NCI-H146 treated with DMSO at 0.1 percent for 48 hours (cell line): ENCODE measurements at regions not wholly inside any gene's neighbourhood (a gene's known extent, or its start where the extent isn't known, plus 50 kb on each side); places are given as distances from the start of the nearest gene placed in this dataset.
"Not testable (repeated sequence)": the region's sequence is repeated elsewhere in the genome, so short reads cannot be mapped to it uniquely, and the experiment has no call there.

ENCODE experiments used
- DNase-seq: peaks from one replicate; lab custom pipeline; 2025; ENCODE audit not compliant: unreplicated experiment; lab: John Stamatoyannopoulos, UW

DNA sequence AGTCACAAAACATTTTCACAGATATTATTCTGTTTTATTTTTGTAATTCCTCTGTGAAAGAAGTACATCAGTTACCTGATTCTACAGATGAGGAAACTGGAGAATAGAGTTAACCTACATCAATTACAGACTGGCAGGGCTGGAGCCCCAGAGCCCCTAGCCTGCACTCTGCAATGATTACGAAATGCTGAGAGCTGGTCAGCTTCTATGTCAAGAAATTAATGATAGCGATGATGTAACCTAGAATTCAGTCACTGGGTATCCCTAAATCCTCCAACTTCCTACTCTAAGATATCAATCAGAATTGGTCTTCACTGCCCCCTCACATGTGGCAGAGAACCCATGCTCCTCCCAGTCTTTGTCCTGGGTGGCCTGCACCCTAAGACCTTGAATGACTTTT is 273.5 kb upstream of the PLET1 start:
- DNase-seq, result no peak

DNA sequence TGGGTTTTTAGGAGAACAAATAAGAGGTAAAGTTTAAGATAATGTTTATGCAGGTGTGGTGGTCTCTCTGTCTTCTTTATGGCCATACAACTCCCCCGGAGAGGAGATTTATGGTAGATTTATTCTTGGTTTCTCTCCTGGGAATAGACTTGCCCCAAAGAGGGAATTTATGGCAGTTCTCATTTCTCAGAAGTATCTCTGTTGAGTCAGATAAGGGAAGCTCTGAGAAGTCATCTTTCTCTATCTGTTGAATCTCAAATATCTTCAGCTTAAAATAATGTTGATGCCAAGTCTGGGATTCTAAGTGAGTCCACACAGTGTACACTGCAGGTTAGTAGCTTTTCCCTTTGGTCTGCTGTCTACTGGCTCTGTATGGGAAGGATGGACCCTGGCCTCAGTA is 276.4 kb upstream of the PLET1 start:
- DNase-seq, result no peak

DNA sequence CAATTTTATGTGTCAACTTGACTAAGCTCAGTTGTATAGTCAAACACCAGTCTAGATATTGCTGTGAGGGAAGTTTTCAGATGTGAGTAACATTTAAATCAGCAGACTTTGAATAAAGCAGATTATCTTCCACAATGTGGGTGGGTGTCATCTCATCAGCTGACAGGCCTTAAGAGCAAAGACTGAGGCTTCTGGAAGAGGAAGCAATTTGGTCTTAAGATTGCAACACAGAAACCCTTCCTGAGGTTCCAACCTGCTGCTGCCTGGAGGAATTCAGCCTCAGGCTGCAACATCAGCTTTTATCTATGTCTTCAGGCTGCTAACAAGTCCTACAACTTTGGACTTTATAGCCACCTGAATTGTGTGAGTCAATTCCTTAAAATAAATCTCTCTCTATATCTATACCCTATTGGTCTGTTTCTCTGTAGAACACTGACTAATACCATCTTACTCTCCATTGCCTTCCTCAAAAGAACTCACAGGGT is 277.2 kb upstream of the PLET1 start:
- no peak for DNase-seq

DNA sequence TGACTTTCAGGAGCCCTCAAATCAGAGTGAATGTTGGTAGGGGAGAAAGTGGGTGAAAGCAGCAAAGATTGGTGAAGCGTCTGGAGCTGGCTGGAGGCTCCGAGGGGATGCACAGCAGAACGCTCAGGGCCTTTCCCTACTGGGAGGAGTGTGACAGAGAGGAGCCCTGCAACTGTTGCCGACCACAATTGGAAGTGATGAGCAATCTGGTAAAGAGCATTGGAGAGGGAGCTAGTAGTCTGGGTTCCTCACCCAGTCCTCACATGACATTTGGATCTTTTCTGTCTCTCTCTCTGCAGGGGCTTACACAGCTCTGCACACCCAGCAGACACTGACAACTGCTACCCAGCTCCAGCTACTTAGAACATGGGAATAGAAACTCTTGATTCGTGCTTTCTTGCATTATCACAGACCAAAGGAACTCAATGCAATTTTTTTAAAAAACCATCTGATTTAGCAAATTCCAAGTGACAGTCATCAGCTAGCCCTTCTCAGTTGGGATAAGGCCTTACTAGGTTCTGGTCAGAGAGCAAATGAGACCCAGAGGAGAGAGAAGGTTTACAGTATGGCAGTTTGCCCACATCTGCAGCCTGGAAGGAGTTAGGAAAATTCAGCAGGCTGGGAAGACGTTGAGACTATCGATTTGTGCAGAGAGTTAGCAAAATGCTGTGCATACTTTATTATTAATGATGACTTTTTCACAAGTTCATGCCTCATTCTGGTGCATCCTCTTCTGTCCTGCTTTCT is 278.0 kb upstream of the PLET1 start:
- no peak for DNase-seq

DNA sequence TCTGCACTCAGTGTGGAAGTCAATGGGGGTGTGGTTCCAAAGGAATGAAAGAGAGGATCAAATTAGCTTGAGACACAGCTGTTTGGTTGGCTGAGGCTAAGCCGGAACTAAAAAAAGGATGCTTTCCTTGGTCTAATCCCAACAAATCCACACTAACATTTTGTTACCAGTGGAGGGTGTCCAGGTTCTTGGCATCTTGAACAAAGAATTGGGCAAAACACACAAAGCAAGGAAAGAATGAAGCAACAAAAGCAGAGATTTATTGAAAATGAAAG is 278.6 kb upstream of the PLET1 start:
- DNase-seq, result not testable (repeated sequence)

DNA sequence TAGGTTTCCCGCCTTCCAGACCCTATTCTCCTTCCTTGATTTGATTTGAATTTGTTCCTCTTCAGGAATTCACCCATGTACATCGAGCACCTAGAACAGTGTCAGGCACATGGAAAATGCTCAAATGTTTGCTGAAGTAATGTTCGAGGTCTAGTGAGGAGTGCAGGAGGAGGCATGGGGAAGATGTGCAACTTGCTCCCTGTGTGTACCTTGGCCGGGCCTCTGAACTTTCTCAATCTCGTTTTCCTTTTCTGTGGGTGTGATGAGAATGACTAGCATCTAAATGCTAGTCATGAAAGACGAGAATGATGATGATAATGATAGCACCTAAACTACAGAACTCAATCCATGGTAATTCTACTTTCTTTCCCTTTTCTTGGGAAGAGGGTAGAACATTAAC is 279.1 kb upstream of the PLET1 start:
- DNase-seq, result no peak

DNA sequence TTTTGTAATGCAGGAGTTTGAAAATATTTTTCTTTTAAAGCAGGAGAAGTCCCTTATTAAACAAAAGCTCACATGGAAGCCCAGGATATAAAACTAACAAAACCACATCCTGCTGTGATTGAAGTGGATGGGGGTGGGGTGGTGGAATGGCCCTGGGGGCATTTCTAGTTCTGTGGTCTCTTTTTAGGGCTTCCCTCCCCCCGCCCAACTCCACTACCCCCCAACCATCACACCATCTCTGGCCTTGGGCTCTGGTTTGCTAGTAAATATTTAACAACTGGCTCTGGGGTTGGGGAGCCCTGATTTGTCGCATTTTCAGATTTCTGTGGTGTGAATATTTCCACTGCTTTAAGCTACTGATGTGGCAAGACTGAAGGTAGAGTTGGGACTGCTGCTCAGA is 279.6 kb upstream of the PLET1 start:
- DNase-seq, result no peak

DNA sequence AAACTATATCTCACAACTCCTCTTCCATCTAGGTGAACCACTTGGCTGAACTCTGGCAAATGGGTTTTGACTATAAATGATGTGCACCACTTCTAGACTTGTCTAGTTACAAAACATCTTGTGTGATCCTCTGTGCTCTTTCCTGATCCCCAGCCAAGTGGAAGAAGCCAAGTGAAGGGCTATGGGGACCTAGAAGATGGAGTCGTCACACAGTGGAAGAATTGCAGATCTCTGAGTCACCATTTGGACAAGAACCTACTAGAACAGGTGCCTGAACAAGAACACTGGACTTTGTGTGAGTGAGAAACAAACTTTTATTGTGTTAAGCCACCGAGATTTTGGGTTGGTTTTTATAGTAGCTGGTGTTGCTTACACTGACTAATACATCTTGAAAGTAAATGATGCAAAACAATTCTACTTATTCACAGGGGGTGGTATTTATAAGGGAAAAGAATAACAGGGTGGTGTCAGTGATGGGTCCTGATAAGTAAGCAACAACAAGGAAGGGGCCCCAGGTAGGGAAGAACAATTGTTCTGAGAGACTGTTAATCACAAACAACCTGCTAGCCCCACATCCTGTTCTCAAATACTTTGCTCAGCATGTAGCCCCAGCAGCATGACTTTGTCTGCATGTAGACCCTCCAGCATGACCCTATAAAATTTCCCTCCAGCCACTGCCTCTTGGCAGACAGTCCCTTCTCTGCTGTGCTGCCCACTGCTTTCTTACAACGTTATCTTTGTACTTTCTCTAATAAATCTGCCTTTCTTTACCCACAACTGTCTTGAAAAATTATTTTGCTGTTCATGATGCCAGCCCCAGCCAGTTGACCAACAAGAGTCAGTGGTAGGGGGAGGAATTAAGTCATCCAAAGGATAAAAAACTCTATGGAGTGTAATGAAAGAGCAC is 280.7 kb upstream of the PLET1 start:
- no peak for DNase-seq

DNA sequence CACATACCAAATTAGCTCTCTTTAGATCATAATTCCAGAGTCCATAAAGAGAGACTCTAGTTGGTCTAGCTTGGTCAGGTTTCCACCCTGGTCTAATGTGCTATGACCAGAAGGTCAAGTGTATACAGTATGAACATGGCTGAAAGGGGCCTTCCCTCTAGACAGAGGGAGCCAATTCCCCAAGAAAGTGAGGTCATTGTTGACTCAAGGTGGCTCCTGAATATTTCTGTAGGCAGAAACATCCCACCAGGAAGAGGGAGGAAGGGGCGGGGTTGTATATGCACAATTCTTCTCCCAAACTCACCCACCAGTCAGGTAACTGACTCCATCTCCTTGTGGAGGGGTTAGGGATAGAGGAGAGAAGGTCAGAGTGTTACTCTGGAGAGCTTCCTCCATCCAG is 281.8 kb upstream of the PLET1 start:
- no peak for DNase-seq

DNA sequence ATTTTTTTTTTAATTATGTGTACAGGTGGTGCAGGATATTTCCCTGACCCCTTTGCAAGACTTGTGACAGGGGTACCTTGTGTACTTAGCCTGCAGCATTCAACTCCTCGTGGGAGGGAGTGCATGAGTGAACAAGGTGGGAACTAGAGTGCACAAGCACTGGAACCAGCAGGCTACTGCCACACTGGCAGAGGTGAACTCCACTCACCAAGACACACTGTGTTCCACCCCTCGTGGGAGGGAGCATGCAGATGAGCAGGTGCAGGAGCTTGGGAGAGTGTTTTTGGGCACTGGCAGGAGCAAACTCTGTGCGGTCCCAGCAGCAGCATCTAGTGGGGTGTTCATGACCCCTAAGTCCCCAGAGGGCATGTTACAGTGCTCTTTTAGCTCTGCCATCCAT is 282.7 kb upstream of the PLET1 start:
- no peak for DNase-seq

DNA sequence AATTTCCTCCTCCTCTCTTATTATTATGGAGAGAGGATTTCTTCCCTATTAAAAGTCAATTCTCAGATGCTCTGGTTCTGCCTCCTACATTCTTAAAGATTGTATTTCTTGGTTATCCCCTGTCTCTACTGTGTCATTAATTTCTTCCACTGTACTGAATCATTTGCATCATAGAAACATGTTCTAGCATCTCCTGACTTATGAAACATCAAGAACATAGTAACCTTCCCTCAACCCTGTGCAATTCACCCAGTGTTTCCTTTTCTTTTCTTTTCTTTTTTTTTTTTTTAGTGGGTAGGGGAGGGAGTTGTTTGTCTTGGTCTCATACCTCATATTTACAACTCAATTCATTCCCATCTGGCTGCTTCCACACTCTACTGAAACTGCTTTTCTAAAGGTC is 288.0 kb upstream of the PLET1 start:
- no peak for DNase-seq

DNA sequence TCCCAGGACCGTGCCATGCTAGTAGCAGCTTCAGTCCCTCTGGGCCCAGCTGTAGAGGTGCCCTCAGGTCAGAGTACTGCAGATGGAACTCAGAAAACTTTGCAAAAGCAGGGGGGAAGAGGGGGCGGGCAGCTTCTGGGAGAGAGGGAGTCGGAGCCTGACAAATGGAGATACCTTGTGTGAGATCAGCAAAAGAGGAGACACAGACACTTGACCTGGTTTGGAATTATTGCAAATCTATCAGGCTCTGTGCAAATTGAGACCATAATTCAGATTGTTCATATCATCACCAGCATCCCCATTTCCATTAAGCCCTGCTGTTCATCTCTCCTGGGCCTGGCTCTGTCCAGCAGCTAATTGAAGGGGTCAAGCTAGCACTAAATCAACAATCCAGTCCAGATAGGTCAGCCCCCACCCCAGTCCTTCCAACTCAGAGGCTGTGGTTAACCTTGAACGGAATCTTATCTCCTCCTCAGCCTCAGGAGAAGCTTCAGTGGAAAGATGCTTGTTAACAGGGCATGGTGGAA is 292.6 kb upstream of the PLET1 start:
- DNase-seq, result no peak

DNA sequence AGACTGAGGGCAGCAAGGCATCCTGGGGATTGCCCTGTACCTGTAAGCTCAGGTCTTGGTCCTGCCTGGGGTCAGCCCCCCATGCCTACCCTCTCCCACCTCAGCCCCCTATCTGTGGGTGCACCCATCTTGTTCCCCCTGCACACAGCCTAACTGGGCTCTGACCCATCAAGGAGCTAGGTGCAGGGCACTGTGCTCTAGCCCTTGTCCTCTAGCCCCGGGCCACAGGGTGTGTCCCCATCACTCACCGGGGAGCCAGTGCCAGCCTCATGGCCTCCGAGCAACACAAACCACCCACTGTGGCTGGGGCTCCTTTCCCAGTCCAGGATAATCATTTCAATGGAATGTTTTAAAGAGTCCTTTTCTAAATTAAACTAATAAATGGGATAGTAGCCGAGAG is 293.9 kb upstream of the PLET1 start:
- DNase-seq, result no peak

DNA sequence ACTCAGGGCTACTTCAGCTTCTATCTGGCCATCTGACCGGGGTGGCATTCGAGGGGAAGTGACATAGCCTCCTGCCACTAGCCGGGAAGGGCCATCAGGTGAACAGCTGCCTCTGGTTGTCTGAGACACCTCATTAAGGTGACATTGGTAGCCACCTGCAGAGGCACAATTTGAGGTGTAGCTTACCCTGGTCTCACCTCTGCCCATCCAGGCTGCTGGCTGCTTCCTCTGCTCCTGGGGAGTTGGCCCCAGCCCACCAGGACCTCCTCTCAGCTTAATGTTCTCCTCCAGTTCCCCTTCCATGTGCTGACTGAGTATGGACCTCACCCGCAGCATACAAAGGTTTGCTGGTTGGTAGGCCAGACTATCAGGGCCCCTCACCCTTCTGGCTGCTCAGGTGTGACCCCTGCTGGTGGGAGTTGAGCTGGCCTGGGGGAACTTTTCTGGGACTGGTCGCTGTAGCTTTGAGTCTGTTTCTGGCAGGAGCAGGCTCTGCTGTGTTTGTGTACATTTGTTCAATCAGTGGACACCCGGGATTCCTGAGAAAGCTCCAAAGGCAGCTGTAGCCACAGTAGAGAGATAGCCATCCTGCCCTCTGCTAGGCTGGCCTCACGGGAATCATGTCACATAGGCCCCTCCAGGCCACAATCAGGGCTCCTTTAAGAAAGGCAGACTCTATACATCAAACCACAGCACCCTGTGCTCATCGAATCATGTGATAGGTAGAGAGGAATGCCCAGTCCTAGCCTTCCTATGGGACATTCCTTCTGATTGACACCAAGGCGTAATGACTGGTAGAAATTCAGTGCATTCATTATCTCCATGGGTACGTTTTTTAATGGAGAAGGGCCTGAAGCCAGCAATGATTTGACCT is 295.1 kb upstream of the PLET1 start:
- peak; percentile 41 for DNase-seq

DNA sequence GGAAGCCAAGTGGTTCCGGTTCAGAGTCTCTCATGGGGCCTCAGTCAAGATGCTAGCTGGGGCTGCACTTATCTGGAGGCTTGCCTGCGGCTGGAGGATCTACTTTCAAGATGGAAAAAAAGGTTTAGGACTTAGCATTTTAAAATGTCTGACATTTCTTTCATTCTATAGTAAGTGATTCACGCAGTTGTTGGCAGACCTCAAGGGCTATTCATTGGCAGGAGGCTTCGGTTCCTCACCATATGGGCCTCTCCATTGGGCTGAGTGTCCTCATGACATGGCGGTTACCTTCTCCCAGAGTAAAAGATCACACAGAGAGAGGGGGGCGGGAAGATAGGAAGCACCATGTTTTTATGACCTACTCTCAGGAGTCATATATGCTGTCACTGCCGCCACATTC is 298.0 kb upstream of the PLET1 start:
- DNase-seq, result no peak

DNA sequence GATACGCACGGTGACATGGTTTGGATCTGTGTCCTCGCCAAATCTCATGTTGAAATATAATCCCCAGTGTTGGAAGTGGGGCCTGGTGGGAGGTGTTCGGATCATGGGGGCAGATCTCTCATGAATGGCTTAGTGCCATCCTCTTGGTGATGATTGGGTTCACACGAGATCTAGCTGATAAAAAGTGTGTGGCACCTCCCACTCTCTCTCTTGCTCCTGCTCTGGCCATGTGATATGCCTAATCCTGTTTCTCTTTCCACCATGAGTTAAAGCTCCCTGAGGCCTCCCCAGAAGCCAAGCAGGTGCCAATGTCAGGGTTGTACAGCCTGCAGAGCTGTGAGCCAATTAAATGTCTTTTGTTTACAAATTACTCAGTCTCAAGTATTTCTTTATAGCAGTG is 303.1 kb upstream of the PLET1 start:
- no peak for DNase-seq

DNA sequence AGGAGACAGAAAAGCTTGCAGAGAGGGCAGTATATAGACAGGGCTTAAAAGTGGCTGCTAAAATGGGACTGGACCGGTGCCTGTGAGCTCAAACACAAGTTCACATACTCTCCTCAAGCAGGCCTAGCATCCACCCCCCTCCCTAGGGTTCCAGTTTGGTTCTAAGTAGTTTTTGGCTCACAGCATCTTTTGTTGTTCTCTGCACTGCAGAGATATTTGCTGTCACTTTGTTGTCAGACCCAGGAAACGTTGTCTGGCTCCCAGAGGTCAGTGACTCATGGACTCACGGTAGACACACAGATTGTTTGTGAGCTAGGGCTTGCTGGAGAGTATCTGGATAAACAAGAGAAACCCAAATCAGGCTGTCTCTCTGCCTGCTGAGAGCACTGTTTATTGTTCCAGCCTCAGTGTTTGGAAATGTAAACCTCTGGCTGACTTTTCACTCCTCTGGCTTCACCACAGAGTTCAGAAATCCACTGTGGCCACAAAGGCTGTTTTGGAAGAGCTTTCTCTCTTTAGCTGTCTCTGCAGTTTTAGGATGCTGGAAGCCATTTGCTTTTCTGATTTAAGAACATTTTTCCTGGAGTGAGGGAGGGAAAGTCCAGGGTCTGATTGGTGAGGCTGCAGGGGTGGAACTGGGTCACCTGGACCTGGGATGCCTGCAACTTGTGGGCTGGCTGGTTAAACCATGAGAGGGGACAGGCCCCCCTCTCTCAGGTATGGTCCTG is 303.7 kb upstream of the PLET1 start:
- no peak for DNase-seq

DNA sequence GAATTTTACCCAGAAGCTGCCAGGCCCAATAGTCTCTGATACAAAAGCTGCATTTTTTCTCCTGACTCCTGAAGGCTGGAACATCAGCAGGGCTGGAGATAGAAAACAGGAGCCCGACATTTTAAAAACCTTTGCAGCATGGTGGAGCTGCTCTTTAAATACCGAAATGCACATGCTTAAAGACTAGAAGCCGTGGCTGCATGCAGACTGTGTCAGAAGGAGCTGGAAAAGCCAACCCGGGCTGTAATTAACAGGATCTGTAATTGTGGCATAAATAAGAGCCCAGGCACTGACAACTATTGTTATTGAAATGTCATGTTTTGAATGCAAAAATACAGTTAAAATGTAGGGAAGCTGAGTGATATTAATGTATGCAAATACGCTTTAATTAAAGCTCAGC is 304.9 kb upstream of the PLET1 start:
- no peak for DNase-seq

DNA sequence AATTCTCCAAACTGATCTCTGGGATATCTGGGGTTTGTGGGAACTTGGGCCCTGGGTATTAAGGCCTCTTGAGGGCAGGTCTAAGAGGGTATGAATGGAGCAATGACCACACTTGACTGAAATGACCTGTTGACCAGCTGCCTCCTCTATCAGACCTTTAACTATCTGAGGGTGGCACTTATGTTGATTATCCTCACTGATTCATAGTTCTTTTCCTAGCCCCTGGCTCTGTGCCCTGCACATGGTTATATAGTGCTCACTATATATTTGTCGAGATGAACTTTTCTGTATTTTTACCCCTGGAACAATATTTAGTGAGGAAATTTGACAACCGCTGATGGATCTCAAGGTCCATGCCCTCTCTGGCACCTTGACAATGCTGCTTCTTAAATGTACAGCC is 305.5 kb upstream of the PLET1 start:
- no peak for DNase-seq

DNA sequence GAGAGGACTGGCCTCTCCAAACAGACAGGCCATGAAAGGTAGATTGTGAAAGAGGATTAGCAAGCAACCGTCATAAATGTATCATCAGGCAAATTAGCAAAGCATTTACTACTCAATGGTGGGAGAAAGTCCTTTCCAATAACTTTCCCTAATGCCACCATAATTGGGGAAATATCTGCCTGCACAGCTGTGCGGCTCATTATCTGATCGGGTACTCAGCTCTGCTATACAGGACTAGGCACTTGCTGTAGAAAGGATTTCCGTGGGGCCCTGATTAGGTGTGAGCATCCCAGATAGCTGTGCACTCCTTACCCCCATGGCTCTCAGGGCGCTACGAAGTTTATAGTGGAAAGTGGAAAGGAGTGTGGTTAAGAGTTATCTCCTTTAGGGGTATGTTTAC is 309.7 kb upstream of the PLET1 start:
- DNase-seq, result no peak

DNA sequence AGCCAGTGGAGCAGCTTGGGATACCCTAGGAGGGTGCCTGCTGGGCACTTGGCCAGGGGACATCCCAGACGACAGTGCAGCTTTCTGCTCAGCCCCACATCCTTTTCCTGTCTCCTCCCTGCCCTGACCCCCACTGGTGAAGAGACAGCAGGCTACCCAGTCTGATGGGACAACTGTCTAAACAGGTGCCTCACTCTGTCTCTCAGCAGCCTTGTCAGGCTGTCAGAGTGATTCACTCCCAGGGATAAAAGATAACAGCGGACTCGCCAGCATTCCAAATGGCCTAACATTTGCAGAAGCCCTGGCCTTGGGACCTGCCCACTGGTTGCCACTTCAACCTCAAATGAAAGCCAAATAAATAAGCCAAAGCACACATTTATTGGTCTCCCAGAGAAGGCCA is 318.6 kb upstream of the PLET1 start:
- peak; percentile 27 for DNase-seq
